Liver (tissue), 8 donors: ENCODE measurements at regions not wholly inside any gene's neighbourhood (a gene's known extent, or its start where the extent isn't known, plus 50 kb on each side); places are given as distances from the start of the nearest gene placed in this dataset.

ENCODE experiments used
- DNase-seq: peaks from one replicate; pipeline ENCODE4 v3.0.0-alpha.2; 2017; ENCODE audit warnings: low spot score
- H3K27ac ChIP-seq, 2 donors: one replicate each; pipeline ENCODE4 v1.7.0; 2013; ENCODE audit warnings: inconsistent platforms in 2 of 2, low read length in 2 of 2, control low read depth in 1 of 2, low read depth in 1 of 2, mild to moderate bottlenecking in 1 of 2
- H3K27me3 ChIP-seq, 4 donors: one replicate each; pipeline versions ENCODE4 v1.6.1 to v1.7.0; 2013; ENCODE audit warnings: low read length in 3 of 4, inconsistent platforms in 1 of 4, mild to moderate bottlenecking in 1 of 4, moderate library complexity in 1 of 4; ENCODE audit not compliant: control insufficient read depth in 4 of 4, insufficient read depth in 4 of 4
- H3K36me3 ChIP-seq, 4 donors: one replicate each; pipeline versions ENCODE4 v1.6.1 to v1.7.0; 2013; ENCODE audit warnings: low read length in 3 of 4, mild to moderate bottlenecking in 3 of 4, low read depth in 1 of 4, moderate library complexity in 1 of 4; ENCODE audit not compliant: control insufficient read depth in 4 of 4, insufficient read depth in 3 of 4
- H3K4me1 ChIP-seq, 4 donors: one replicate each; pipeline versions ENCODE4 v1.6.1 to v1.7.0; 2013; ENCODE audit warnings: low read length in 3 of 4, mild to moderate bottlenecking in 3 of 4, moderate library complexity in 1 of 4; ENCODE audit not compliant: control insufficient read depth in 4 of 4, insufficient read depth in 4 of 4
- H3K4me3 ChIP-seq, 3 donors: one replicate each; pipeline versions ENCODE4 v1.6.1 to v1.7.0; 2013; ENCODE audit warnings: low read length in 3 of 3, control low read depth in 1 of 3, low read depth in 1 of 3, mild to moderate bottlenecking in 1 of 3
- H3K9ac ChIP-seq, 2 donors: one replicate each; pipeline ENCODE4 v1.7.0; 2013; ENCODE audit warnings: low read length in 2 of 2, mild to moderate bottlenecking in 2 of 2, moderate library complexity in 2 of 2, control low read depth in 1 of 2, low read depth in 1 of 2
- H3K9me3 ChIP-seq, 4 donors: one replicate each; pipeline versions ENCODE4 v1.6.1 to v1.7.0; 2013; ENCODE audit warnings: low read length in 3 of 4; ENCODE audit not compliant: control insufficient read depth in 4 of 4
- EGR1 ChIP-seq, 2 donors: IDR thresholded peaks; 2 replicates each; pipeline ENCODE4 v1.6.1; 2016 to 2018; ENCODE audit warnings: antibody characterized with exemption in 2 of 2, low read depth in 2 of 2
- FOXA1 ChIP-seq: IDR thresholded peaks from 2 replicates; pipeline ENCODE4 v1.6.1; 2016; ENCODE audit warnings: antibody characterized with exemption
- FOXA2 ChIP-seq: IDR thresholded peaks from 2 replicates; pipeline ENCODE4 v1.6.1; 2016; ENCODE audit warnings: antibody characterized with exemption
- GABPA ChIP-seq, 2 donors: IDR thresholded peaks in 1 of 2; conservative IDR thresholded peaks in 1 of 2; 2 replicates each; pipeline ENCODE4 v1.6.1; 2016; ENCODE audit warnings: antibody characterized with exemption in 2 of 2, mild to moderate bottlenecking in 1 of 2, moderate library complexity in 1 of 2
- HNF4A ChIP-seq, 2 donors: conservative IDR thresholded peaks; 2 replicates each; pipeline ENCODE4 v1.6.1; 2016; ENCODE audit warnings: antibody characterized with exemption in 2 of 2, mild to moderate bottlenecking in 2 of 2
- JUND ChIP-seq, 2 donors: IDR thresholded peaks; 2 replicates each; pipeline ENCODE4 v1.6.1; 2016; ENCODE audit warnings: antibody characterized with exemption in 2 of 2
- NR2F2 ChIP-seq: IDR thresholded peaks from 2 replicates; pipeline ENCODE4 v1.6.1; 2016; ENCODE audit warnings: antibody characterized with exemption
- RAD21 ChIP-seq, 2 donors: IDR thresholded peaks; 2 replicates each; pipeline ENCODE4 v1.6.1; 2016; ENCODE audit warnings: antibody characterized with exemption in 2 of 2, mild to moderate bottlenecking in 2 of 2
- RXRA ChIP-seq, 2 donors: IDR thresholded peaks; 2 replicates each; pipeline ENCODE4 v1.6.1; 2017 to 2018; ENCODE audit warnings: antibody characterized with exemption in 2 of 2, mild to moderate bottlenecking in 1 of 2
- SP1 ChIP-seq: IDR thresholded peaks from 2 replicates; pipeline ENCODE4 v1.6.1; 2018; ENCODE audit warnings: antibody characterized with exemption, mild to moderate bottlenecking
- TAF1 ChIP-seq: conservative IDR thresholded peaks from 2 replicates; pipeline ENCODE4 v1.6.1; 2016; ENCODE audit warnings: antibody characterized with exemption, mild to moderate bottlenecking
- YY1 ChIP-seq: IDR thresholded peaks from 2 replicates; pipeline ENCODE4 v1.6.1; 2016; ENCODE audit warnings: antibody characterized with exemption, mild to moderate bottlenecking
- WGBS: extraction: QIAGEN DNeasy Blood & Tissue Kit; methylation state at CpG from one replicate; pipeline ENCODE4 v1.1.7; 2013; 5-methylcytosine and 5-hydroxymethylcytosine counted together
- TF ChIP-seq, protein P1 (sequence below): IDR thresholded peaks from 2 replicates; pipeline ENCODE4 v1.6.1; 2016; ENCODE audit warnings: antibody characterized with exemption
- TF ChIP-seq, protein P2 (sequence below): IDR thresholded peaks from 2 replicates; pipeline ENCODE4 v1.6.1; 2016; ENCODE audit warnings: antibody characterized with exemption, mild to moderate bottlenecking
- TF ChIP-seq, protein P3 (sequence below): IDR thresholded peaks from 2 replicates; pipeline ENCODE4 v1.6.1; 2016; ENCODE audit warnings: antibody characterized with exemption
- TF ChIP-seq, protein P4 (sequence below): IDR thresholded peaks from 2 replicates; pipeline ENCODE4 v1.6.1; 2016; ENCODE audit warnings: antibody characterized with exemption
- TF ChIP-seq, protein P5 (sequence below): fragments of 150-350 bp; IDR thresholded peaks from 2 replicates; pipeline ENCODE4 v1.5.1; 2017; ENCODE audit warnings: improper control_type of control experiment, low read depth, low read length; ENCODE audit not compliant: missing input control
- donor health status: healthy.
- donor health status: healthy.
- donor health status: healthy.
- donor health status: healthy.
- donor health status: healthy.

DNA sequence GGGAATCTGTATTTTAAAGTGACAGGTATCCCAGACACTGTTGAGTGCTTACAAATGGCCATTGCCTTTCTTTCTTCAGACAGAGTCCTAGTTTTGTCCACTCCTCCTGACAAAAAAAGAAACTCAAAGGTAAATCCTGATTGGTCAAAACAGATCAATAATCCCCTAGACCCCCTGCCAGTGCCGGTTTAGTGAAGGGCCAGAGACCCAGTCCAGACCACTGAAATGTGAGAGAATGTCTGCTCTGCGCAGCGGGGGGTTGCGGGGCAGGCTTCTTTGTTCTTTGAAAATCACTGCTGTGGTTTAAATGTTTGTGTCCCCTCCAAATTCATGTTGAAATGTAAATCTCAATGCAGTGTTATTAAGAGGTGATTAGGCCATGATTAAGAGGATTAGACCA is 177.7 kb upstream of the GPR26 start:
- 73% methylated on average over 4 of the region's 4 CpGs for WGBS

DNA sequence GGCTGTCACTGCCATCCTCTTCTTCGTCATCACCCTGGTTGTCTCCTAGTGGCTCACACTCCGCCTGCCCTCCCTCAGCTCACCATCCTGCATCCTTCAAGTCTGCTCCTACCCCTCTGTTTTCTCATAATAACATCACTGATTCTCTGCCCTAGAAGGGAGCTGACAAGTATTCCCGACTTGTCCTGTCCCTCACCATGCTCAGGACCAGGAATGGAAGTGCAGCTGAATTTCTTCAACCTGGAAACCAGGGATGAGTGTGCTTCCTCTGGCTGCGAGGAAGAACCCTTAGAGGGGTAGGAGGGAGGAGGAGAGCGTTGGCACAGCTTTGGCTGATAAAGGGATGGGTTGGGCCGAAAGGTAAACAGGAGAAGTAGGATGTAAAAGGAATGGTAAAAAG is 174.8 kb upstream of the GPR26 start:
- DNase-seq: no peak
- WGBS: 74% methylated on average over 6 of the region's 6 CpGs
- H3K27ac ChIP-seq: no peak overlapping the region
- H3K4me1 ChIP-seq: no peaks in the 10 kb centered on the region
- H3K9me3 ChIP-seq: peaks cover 0 to 2% (median 0%) of the 10 kb centered on the region in 4 donors
- H3K9ac ChIP-seq: no peak overlapping the region
- no peaks in the 10 kb centered on the region for H3K36me3 ChIP-seq
- peaks cover 0 to 3% (median 0%) of the 10 kb centered on the region in 4 donors for H3K27me3 ChIP-seq
- H3K4me3 ChIP-seq: no peak overlapping the region
- TF ChIP-seq YY1 (no peak), RXRA (IDR thresholded peaks at IDR 0.05) (no peak), RAD21 (IDR thresholded peaks at IDR 0.05) (no peak), FOXA2 (no peak), NR2F2 (no peak), TAF1 (no peak), JUND (IDR thresholded peaks at IDR 0.05) (no peak), EGR1 (IDR thresholded peaks at IDR 0.05; ENCODE audit: low read depth in 2 of 2) (no peak)
- TF ChIP-seq, protein P1, sequence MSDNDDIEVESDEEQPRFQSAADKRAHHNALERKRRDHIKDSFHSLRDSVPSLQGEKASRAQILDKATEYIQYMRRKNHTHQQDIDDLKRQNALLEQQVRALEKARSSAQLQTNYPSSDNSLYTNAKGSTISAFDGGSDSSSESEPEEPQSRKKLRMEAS: no peak
- TF ChIP-seq, protein P2, sequence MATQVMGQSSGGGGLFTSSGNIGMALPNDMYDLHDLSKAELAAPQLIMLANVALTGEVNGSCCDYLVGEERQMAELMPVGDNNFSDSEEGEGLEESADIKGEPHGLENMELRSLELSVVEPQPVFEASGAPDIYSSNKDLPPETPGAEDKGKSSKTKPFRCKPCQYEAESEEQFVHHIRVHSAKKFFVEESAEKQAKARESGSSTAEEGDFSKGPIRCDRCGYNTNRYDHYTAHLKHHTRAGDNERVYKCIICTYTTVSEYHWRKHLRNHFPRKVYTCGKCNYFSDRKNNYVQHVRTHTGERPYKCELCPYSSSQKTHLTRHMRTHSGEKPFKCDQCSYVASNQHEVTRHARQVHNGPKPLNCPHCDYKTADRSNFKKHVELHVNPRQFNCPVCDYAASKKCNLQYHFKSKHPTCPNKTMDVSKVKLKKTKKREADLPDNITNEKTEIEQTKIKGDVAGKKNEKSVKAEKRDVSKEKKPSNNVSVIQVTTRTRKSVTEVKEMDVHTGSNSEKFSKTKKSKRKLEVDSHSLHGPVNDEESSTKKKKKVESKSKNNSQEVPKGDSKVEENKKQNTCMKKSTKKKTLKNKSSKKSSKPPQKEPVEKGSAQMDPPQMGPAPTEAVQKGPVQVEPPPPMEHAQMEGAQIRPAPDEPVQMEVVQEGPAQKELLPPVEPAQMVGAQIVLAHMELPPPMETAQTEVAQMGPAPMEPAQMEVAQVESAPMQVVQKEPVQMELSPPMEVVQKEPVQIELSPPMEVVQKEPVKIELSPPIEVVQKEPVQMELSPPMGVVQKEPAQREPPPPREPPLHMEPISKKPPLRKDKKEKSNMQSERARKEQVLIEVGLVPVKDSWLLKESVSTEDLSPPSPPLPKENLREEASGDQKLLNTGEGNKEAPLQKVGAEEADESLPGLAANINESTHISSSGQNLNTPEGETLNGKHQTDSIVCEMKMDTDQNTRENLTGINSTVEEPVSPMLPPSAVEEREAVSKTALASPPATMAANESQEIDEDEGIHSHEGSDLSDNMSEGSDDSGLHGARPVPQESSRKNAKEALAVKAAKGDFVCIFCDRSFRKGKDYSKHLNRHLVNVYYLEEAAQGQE: no peak
- TF ChIP-seq, protein P3, sequence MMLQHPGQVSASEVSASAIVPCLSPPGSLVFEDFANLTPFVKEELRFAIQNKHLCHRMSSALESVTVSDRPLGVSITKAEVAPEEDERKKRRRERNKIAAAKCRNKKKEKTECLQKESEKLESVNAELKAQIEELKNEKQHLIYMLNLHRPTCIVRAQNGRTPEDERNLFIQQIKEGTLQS: no peak
- TF ChIP-seq, protein P4, sequence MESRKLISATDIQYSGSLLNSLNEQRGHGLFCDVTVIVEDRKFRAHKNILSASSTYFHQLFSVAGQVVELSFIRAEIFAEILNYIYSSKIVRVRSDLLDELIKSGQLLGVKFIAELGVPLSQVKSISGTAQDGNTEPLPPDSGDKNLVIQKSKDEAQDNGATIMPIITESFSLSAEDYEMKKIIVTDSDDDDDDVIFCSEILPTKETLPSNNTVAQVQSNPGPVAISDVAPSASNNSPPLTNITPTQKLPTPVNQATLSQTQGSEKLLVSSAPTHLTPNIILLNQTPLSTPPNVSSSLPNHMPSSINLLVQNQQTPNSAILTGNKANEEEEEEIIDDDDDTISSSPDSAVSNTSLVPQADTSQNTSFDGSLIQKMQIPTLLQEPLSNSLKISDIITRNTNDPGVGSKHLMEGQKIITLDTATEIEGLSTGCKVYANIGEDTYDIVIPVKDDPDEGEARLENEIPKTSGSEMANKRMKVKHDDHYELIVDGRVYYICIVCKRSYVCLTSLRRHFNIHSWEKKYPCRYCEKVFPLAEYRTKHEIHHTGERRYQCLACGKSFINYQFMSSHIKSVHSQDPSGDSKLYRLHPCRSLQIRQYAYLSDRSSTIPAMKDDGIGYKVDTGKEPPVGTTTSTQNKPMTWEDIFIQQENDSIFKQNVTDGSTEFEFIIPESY: no peak

More for the DNA sequence above, 177.7 kb upstream of the GPR26 start:
- Histone ChIP-seq H3K4me3 (no peak overlapping the region), H3K9ac (no peak overlapping the region), H3K36me3 (no peaks in the 10 kb centered on the region), H3K27me3 (peaks cover 0 to 3% (median 0%) of the 10 kb centered on the region in 4 donors), H3K4me1 (no peaks in the 10 kb centered on the region), H3K27ac (no peak overlapping the region), H3K9me3 (peaks cover 0 to 2% (median 0%) of the 10 kb centered on the region in 4 donors)
- DNase-seq: no peak
- TF ChIP-seq TAF1 (no peak), JUND (IDR thresholded peaks at IDR 0.05) (no peak), FOXA1 (no peak), GABPA (IDR thresholded peaks at IDR 0.05 in 1 of 2, conservative IDR thresholded peaks at IDR 0.05 in 1 of 2) (no peak), EGR1 (IDR thresholded peaks at IDR 0.05; ENCODE audit: low read depth in 2 of 2) (no peak), HNF4A (conservative IDR thresholded peaks at IDR 0.05) (no peak), SP1 (no peak), YY1 (no peak), RAD21 (IDR thresholded peaks at IDR 0.05) (no peak), FOXA2 (no peak)
- TF ChIP-seq, protein P4: no peak
- TF ChIP-seq, protein P1: no peak
- TF ChIP-seq, protein P3: no peak
- TF ChIP-seq, protein P5, sequence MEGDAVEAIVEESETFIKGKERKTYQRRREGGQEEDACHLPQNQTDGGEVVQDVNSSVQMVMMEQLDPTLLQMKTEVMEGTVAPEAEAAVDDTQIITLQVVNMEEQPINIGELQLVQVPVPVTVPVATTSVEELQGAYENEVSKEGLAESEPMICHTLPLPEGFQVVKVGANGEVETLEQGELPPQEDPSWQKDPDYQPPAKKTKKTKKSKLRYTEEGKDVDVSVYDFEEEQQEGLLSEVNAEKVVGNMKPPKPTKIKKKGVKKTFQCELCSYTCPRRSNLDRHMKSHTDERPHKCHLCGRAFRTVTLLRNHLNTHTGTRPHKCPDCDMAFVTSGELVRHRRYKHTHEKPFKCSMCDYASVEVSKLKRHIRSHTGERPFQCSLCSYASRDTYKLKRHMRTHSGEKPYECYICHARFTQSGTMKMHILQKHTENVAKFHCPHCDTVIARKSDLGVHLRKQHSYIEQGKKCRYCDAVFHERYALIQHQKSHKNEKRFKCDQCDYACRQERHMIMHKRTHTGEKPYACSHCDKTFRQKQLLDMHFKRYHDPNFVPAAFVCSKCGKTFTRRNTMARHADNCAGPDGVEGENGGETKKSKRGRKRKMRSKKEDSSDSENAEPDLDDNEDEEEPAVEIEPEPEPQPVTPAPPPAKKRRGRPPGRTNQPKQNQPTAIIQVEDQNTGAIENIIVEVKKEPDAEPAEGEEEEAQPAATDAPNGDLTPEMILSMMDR: no peak
